ENCODE measurements at regions not wholly inside any gene's neighbourhood (a gene's known extent, or its start where the extent isn't known, plus 50 kb on each side); places are given as distances from the start of the nearest gene placed in this dataset.

- TF ChIP-seq CTCF (IDR thresholded peaks at IDR 0.05): no peak
- no peak for TF ChIP-seq EP300 (IDR thresholded peaks at IDR 0.05)
- no peak for TF ChIP-seq POLR2A (IDR thresholded peaks at IDR 0.05)
- TF ChIP-seq POLR2AphosphoS5 (IDR thresholded peaks at IDR 0.05): no peak
These were observed 2277.7 kb upstream of the AGA start for GRCh38 chr4:179719766-179720450.
